ENCODE measurements at regions not wholly inside any gene's neighbourhood (a gene's known extent, or its start where the extent isn't known, plus 50 kb on each side); places are given as distances from the start of the nearest gene placed in this dataset.

GRCh38 chr13:39233519-39233918, 195.3 kb downstream of the NHLRC3 start:
- no peak overlapping the region for H3K9ac ChIP-seq (ENCODE audit: low read depth, low read length, poor library complexity, severe bottlenecking)
- H3K27me3 ChIP-seq (ENCODE audit: insufficient read depth, low read length, poor library complexity, severe bottlenecking), result no peaks in the 10 kb centered on the region
- no peaks in the 10 kb centered on the region for H3F3A ChIP-seq (ENCODE audit: low read depth)
- H3K4me1 ChIP-seq (ENCODE audit: insufficient read depth, low read length, poor library complexity, severe bottlenecking), result no peaks in the 10 kb centered on the region
- H3K4me3 ChIP-seq (ENCODE audit: low read length, poor library complexity, severe bottlenecking), result no peak overlapping the region
- no peaks in the 10 kb centered on the region for H3K9me3 ChIP-seq (ENCODE audit: insufficient read depth, low read depth, low read length)
- no peak for TF ChIP-seq EZH2phosphoT487 (IDR thresholded peaks at IDR 0.05; ENCODE audit: borderline replicate concordance)
- TF ChIP-seq CTCF (conservative IDR thresholded peaks at IDR 0.05; ENCODE audit: low read length), result no peak
- H3K4me2 ChIP-seq (ENCODE audit: low read depth, low read length, poor library complexity, severe bottlenecking), result no peak overlapping the region
- H2AFZ ChIP-seq (ENCODE audit: low read length), result no peak overlapping the region
- H3K9me2 ChIP-seq (replicated peaks; ENCODE audit: low read depth, low read length), result no peaks in the 10 kb centered on the region
- H3K79me2 ChIP-seq (ENCODE audit: insufficient read depth, low read length), result no peaks in the 10 kb centered on the region
- H3K36me3 ChIP-seq (ENCODE audit: insufficient read depth, low read length), result no peaks in the 10 kb centered on the region
- H4K20me1 ChIP-seq (ENCODE audit: insufficient read depth, low read length, poor library complexity, severe bottlenecking), result no peaks in the 10 kb centered on the region

GRCh38 chr13:39244561-39245230, 206.4 kb downstream of the NHLRC3 start:
- H3K4me3 ChIP-seq (ENCODE audit: low read length, poor library complexity, severe bottlenecking), result no peak overlapping the region
- no peaks in the 10 kb centered on the region for H3F3A ChIP-seq (ENCODE audit: low read depth)
- H3K79me2 ChIP-seq (ENCODE audit: insufficient read depth, low read length), result no peaks in the 10 kb centered on the region
- no peaks in the 10 kb centered on the region for H3K4me1 ChIP-seq (ENCODE audit: insufficient read depth, low read length, poor library complexity, severe bottlenecking)
- no peaks in the 10 kb centered on the region for H4K20me1 ChIP-seq (ENCODE audit: insufficient read depth, low read length, poor library complexity, severe bottlenecking)
- no peaks in the 10 kb centered on the region for H3K9me2 ChIP-seq (replicated peaks; ENCODE audit: low read depth, low read length)
- no peaks in the 10 kb centered on the region for H3K9me3 ChIP-seq (ENCODE audit: insufficient read depth, low read depth, low read length)
- no peak overlapping the region for H3K9ac ChIP-seq (ENCODE audit: low read depth, low read length, poor library complexity, severe bottlenecking)
- TF ChIP-seq CTCF (conservative IDR thresholded peaks at IDR 0.05; ENCODE audit: low read length) (no peak), EZH2phosphoT487 (IDR thresholded peaks at IDR 0.05; ENCODE audit: borderline replicate concordance) (no peak)
- no peaks in the 10 kb centered on the region for H3K27me3 ChIP-seq (ENCODE audit: insufficient read depth, low read length, poor library complexity, severe bottlenecking)
- H2AFZ ChIP-seq (ENCODE audit: low read length), result no peak overlapping the region
- no peaks in the 10 kb centered on the region for H3K36me3 ChIP-seq (ENCODE audit: insufficient read depth, low read length)
- no peak overlapping the region for H3K4me2 ChIP-seq (ENCODE audit: low read depth, low read length, poor library complexity, severe bottlenecking)

- Histone ChIP-seq H3K9me2 (replicated peaks; ENCODE audit: low read depth, low read length) (no peaks in the 10 kb centered on the region), H3K4me3 (ENCODE audit: low read length, poor library complexity, severe bottlenecking) (no peak overlapping the region), H3F3A (ENCODE audit: low read depth) (no peaks in the 10 kb centered on the region), H3K4me2 (ENCODE audit: low read depth, low read length, poor library complexity, severe bottlenecking) (no peak overlapping the region), H2AFZ (ENCODE audit: low read length) (no peak overlapping the region), H3K36me3 (ENCODE audit: insufficient read depth, low read length) (no peaks in the 10 kb centered on the region), H4K20me1 (ENCODE audit: insufficient read depth, low read length, poor library complexity, severe bottlenecking) (no peaks in the 10 kb centered on the region), H3K79me2 (ENCODE audit: insufficient read depth, low read length) (no peaks in the 10 kb centered on the region), H3K27me3 (ENCODE audit: insufficient read depth, low read length, poor library complexity, severe bottlenecking) (no peaks in the 10 kb centered on the region), H3K9ac (ENCODE audit: low read depth, low read length, poor library complexity, severe bottlenecking) (no peak overlapping the region), H3K4me1 (ENCODE audit: insufficient read depth, low read length, poor library complexity, severe bottlenecking) (no peaks in the 10 kb centered on the region), H3K9me3 (ENCODE audit: insufficient read depth, low read depth, low read length) (no peaks in the 10 kb centered on the region)
- TF ChIP-seq CTCF (conservative IDR thresholded peaks at IDR 0.05; ENCODE audit: low read length) (no peak), EZH2phosphoT487 (IDR thresholded peaks at IDR 0.05; ENCODE audit: borderline replicate concordance) (no peak)
Observed at GRCh38 chr13:39245688-39246087, 207.4 kb downstream of the NHLRC3 start.

Data from Loucy (cell line).